HG02973 (cell line): ENCODE measurements at regions not wholly inside any gene's neighbourhood (a gene's known extent, or its start where the extent isn't known, plus 50 kb on each side); places are given as distances from the start of the nearest gene placed in this dataset.
"Not testable (repeated sequence)": the region's sequence is repeated elsewhere in the genome, so short reads cannot be mapped to it uniquely, and the experiment has no call there.

Experiments used
- ATAC-seq: cut with Tn5 transposase; IDR thresholded peaks from one replicate; pipeline ENCODE4 v1.9.1; 2021; ENCODE audit warnings: moderate library complexity; ENCODE audit not compliant: unreplicated experiment

- ATAC-seq: no peak
Measured at GRCh38 chrX:27404366-27404765, 58.8 kb downstream of the PPP4R3C start.

DNA sequence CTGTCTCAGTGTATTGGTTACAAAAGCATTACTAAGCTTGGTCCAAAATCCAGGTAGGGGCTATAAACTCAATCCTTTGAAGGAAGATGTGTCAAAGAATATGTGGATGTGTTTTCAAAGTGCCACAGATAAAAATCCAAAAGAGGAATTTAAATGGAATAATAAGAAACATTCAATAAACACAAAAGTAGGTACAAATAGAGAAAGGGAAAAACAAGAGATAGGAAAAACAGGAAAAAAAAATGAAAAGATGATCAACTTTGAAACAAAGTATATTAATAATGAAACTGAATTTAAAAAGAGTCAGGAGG lies 64.0 kb downstream of the PPP4R3C start:
- ATAC-seq: no peak

DNA sequence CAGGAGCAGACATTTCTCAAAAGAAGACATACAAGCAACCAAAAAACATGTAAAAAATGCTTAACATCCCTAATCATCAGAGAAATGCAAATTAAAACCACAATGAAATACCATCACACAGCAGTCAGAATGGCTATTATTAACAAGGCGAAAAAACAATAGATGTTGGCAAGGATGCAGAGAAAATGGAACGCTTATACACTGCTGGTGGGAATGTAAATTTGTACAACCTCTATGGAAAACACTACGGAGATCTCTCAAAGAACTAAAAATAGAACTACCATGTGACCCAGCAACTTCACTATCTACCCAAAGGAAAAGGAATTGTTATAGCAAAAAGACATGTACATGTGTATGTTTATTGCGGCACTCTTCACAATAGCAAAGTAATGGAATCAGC lies 71.5 kb downstream of the PPP4R3C start:
- no peak for ATAC-seq

DNA sequence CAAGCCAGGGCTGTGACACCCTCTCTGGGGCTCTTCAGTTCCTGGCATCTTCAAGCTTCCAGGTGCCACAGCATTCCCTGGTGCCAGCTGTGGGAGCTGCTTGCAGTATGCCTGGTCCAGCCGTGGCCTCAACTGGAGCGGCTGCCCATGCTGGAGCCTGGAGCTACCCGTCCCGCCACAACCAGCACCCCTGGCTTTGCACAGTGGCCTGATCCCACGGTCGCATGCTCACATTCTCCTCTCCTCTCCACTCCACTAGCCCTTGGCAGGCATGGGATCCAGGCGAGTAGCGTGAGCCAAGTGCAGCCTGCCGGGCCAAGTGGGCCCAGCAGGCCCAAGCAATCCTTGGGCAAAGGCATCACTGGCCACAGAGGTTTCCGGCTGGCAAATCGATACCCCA lies 81.7 kb downstream of the PPP4R3C start:
- no peak for ATAC-seq

- no peak for ATAC-seq
Measured at GRCh38 chrX:27380163-27380845, 82.8 kb downstream of the PPP4R3C start.

DNA sequence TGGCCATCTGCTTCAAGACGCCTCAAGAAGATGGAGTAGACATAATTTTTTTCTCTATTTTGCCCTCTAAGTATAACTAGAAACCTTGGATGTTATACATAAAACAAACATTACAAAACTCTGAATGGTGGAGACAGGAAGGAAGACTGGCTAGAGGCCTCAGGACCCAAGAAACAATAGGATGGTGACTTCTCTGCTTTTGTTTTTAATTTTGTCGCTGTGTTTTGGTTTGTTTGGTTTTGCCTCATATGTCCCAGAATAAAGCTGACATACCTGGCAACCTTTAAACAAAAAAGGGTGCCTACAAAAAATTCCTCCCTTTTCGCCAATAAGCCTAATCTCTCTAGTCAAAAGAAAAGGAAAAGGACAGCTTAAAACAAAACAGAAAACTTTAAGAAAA lies 109.1 kb downstream of the PPP4R3C start:
- ATAC-seq: no peak

DNA sequence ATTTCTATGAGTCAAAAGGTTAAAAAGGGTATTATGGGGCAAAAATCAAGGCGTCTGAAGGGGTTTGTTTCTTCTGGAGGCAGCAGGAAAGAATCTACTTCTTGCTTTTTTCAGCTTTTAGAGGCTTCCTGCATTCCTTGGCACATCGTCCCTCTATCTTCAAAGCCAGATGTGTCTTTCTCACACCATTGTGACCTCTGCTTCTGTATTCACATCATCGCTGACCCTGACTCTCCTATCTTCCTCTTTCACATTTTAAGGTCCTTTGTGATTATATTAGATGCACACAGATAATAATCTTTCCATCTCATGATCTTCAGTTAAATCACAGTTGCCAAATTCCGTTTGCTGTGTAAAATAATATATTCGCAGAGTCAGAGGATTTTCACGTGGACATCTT lies 112.7 kb downstream of the PPP4R3C start:
- no peak for ATAC-seq

DNA sequence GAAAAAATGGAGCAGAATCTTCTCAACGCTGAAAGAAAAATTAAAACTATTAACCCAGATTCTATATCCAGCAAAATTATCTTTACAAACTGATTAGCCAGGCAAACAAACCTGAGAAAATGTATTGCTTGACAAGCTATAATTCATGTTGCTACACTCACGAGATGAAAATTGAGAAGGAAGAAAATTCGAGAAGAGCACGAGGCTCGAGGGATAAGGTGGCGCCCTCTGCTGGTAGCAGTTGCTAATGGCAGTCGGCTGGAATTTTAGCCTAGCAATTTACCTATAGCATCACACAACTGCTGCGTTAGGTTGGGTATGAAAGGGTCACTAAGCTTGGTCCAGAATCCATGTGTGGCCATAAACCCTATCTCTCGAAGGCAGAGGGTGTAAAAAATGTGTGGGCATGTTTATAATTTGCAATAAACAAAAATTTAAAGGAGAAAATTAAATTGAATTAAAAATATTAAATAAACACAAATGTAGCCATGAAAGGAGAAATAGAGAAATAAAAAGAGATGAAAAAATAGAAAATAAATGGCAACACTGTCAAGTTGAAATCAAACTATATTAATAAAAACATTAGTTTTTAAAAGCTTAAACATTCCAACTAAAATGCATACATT lies 126.6 kb downstream of the PPP4R3C start:
- no peak for ATAC-seq

DNA sequence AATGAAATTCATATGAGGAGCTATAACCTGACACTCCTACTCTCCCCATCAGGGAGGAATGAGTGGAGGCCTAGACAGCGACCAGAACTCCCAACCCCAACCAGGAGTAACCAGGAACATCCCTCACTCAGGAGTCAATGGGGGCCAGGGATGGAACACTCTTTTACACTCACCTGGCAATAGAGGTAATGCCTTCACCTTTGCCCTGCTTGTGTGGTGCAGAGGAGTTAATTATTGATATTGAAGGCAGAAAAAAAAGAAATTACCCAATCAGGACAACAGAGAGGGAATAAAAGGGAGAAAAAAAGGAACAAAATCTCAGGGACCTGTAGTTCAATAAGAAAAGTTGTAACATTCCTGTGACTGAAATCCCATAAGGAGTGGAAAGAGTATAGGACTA lies 141.5 kb downstream of the PPP4R3C start:
- no peak for ATAC-seq

DNA sequence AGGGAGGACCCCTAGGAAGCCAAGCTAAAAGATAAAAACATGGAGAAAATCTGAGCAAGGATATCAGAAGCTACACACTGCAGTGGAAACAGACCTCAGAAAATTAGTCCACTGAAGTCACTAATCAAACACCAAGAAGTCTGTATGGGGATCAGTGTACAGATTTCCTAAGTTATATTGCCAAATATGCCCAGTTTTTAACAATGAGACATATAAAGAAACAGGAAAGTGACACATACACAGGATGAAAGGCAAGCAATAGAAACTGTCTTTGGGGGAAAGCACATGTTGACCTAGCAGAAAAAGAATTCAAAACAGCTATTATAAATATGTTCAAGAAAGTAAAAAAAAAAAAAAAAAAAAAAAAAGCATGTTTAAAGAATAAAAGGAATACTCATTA lies 153.7 kb downstream of the PPP4R3C start:
- ATAC-seq: no peak

- ATAC-seq: no peak
Measured at GRCh38 chrX:27307546-27307945, 155.6 kb downstream of the PPP4R3C start.

DNA sequence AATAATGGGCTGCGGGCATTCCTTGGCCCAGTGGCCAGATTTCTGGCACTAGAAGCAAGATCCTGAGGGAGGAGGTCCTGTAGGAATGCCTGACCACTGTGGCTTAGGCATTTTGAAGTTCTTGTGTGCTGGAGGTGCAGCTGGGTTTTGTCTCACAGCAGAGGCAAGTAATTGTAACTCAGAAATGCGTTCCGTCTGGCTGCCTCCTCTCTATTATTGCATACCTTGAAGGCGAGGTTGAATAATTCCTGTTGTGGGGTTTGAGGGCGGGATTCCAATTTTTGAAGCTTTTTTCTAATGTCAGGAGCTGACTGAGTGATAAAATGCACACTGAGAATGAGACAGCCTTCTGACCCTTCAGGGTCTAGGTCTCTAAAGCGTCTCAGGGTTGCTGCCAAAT lies 170.6 kb downstream of the PPP4R3C start:
- not testable (repeated sequence) for ATAC-seq

DNA sequence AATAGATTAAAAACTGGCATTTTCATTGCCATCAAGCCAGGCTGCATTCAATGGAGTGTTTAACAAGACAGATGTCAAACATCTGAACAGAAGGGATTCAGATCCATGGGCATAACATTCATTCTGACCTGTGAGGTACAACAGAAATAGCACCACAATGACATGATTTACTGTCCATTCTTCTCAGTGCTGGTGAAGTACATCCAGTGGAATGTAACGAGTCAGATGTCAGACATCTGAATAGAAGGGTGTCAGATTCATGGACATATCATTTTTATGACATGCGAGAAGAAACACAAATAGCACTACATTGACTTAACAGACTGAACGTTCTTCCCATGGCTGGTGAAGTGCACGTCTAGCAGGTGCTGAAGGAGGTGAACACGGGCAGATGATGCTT lies 186.4 kb downstream of the PPP4R3C start:
- ATAC-seq: no peak

- ATAC-seq: no peak
Measured at GRCh38 chrX:27254656-27255055, 208.5 kb downstream of the PPP4R3C start.

- ATAC-seq: no peak
Measured at GRCh38 chrX:27251369-27251768, 211.8 kb downstream of the PPP4R3C start.

DNA sequence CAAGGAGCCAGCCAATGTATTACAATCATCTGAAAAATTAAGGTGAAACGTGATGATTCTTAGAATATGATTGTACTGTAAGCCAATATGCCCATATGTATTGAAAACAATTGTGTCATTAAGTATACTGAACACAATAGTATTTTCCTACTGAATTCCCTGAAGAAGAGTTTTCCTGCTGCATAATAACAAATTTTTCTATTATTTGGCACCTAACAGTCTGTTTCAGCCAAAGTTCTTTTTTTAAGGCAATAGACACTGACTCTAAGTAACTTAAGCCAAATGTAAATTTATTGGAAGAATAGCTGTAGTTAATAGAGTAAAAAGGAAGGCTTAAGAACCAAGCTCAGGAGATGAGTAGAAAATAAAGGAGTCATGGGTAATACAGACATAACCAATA lies 220.6 kb downstream of the PPP4R3C start:
- no peak for ATAC-seq

DNA sequence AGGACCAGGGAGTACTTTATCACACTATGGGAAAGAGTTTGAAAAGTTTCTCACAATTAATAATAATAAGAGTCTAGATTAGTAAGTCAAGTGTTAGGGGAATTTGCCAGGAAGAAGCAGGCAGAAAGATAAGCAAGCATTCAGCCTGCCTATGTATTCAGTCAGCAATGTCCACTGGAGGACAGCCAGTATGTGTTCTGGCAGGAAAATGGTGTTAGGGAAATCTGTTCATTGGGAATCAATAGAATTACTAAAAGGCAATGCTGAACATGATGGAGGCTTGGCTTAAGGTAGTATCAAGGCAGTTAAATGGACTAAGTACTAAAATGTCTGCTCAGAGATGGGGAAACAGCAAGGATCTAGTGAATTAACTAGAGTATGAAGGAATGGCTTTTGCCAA lies 221.2 kb downstream of the PPP4R3C start:
- no peak for ATAC-seq

DNA sequence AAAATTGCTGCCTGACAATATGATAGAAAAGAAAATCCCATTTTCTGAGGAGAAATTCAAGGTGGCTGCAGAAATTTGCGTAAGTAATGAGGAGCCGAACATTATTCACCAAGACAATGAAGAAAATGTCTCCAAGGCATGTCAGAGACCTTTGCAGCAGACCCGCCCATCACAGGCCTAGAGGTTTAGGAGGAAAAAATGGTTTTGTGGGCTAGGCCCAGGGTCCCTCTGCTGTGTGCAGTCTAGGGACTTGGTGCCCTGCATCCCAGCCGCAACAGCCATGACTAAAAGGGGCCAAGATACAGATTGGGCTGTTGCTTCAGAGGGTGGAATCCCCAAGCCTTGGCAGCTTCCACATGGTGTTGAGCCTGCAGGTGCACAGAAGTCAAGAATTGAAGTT lies 223.1 kb downstream of the PPP4R3C start:
- not testable (repeated sequence) for ATAC-seq

- ATAC-seq: no peak
Measured at GRCh38 chrX:27236681-27237080, 226.5 kb downstream of the PPP4R3C start.

GRCh38 chrX:27229721-27230120 lies 233.4 kb downstream of the PPP4R3C start:
- no peak for ATAC-seq

DNA sequence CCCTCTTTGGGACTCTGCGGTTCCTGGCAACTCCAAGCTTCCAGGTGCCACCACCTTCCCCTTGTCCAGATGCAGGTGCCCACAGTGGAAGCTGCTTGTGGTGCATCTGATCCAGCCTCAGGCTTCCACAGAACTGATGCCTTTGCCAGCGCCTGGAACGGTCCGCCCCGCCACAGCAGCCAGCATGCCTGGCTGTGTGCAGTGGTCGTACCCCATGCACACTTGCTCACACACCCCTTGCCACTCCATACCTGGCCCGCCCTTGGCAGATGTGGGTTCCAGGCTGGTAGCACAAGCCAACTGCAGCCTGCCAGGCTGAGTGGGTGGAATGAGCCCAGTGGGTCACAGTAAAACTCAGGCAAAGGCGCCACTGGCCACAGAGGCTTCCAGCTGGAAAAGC lies 240.5 kb downstream of the PPP4R3C start:
- ATAC-seq: no peak

DNA sequence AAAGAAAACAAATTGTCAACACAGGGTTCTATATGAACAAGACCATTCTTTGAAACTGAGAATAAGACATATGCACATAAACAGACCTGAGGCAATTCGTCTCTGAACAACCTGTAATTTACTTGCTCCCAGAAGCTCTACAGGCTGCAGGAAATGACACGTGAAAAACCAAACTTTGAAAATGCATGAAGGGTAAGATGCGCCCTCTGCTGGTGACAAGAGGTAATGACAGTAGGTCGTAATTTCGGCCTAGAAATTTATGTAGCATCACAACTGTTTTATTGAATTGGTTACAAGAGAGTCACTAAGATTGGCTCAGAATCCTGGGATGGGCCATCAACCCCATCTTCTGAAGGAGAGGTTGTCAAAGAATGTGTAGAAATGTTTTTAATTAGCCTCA lies 276.5 kb downstream of the PPP4R3C start:
- no peak for ATAC-seq

GRCh38 chrX:27163236-27163635 lies 299.9 kb downstream of the PPP4R3C start:
- no peak for ATAC-seq
